Neural progenitor cell (in vitro differentiated cells): ENCODE measurements at regions not wholly inside any gene's neighbourhood (a gene's known extent, or its start where the extent isn't known, plus 50 kb on each side); places are given as distances from the start of the nearest gene placed in this dataset.

Experiments
- CTCF ChIP-seq: fragments of 200-600 bp; sonication (generic); IDR thresholded peaks from 2 replicates; pipeline ENCODE4 v1.5.1; 2017; ENCODE audit warnings: antibody characterized with exemption, mild to moderate bottlenecking
- EZH2 ChIP-seq: fragments of 200-600 bp; sonication (generic); IDR thresholded peaks from 2 replicates; pipeline ENCODE4 v1.6.1; 2017; ENCODE audit warnings: antibody characterized with exemption, mild to moderate bottlenecking, moderate library complexity
- EZH2phosphoT487 ChIP-seq: fragments of 200-600 bp; sonication (generic); IDR thresholded peaks from 2 replicates; pipeline ENCODE4 v1.6.1; 2017; ENCODE audit warnings: antibody characterized with exemption

- no peak for TF ChIP-seq CTCF
- no peak for TF ChIP-seq EZH2
- no peak for TF ChIP-seq EZH2phosphoT487
Observed at GRCh38 chr15:95044745-95045417, 813.5 kb downstream of the MCTP2 start.
